Esophagus squamous epithelium (tissue), 4 donors: ENCODE measurements at regions not wholly inside any gene's neighbourhood (a gene's known extent, or its start where the extent isn't known, plus 50 kb on each side); places are given as distances from the start of the nearest gene placed in this dataset.

Source experiments
- POLR2A ChIP-seq, 4 donors: fragments of 450-650 bp; IDR thresholded peaks; one replicate each; pipeline ENCODE4 v1.6.1; 2017; ENCODE audit warnings: antibody characterized with exemption in 4 of 4, mild to moderate bottlenecking in 4 of 4, moderate library complexity in 3 of 4
- TF ChIP-seq, protein P1 (sequence below), 6 experiments: fragments of 450-650 bp in 4 of 6; fragments of 200-600 bp in 2 of 6; sonication (generic) in 2 of 6; IDR thresholded peaks; one replicate each; pipeline ENCODE4 v1.5.1; 2016 to 2019; ENCODE audit warnings: antibody characterized with exemption in 6 of 6, mild to moderate bottlenecking in 4 of 6, moderate library complexity in 4 of 6

GRCh38 chr22:25493794-25494193, 70.7 kb upstream of the GRK3 start:
- TF ChIP-seq POLR2A (IDR thresholded peaks at IDR 0.05): no peak
- TF ChIP-seq, protein P1, sequence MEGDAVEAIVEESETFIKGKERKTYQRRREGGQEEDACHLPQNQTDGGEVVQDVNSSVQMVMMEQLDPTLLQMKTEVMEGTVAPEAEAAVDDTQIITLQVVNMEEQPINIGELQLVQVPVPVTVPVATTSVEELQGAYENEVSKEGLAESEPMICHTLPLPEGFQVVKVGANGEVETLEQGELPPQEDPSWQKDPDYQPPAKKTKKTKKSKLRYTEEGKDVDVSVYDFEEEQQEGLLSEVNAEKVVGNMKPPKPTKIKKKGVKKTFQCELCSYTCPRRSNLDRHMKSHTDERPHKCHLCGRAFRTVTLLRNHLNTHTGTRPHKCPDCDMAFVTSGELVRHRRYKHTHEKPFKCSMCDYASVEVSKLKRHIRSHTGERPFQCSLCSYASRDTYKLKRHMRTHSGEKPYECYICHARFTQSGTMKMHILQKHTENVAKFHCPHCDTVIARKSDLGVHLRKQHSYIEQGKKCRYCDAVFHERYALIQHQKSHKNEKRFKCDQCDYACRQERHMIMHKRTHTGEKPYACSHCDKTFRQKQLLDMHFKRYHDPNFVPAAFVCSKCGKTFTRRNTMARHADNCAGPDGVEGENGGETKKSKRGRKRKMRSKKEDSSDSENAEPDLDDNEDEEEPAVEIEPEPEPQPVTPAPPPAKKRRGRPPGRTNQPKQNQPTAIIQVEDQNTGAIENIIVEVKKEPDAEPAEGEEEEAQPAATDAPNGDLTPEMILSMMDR (IDR thresholded peaks at IDR 0.05): no peak
